ENCODE measurements at regions not wholly inside any gene's neighbourhood (a gene's known extent, or its start where the extent isn't known, plus 50 kb on each side); places are given as distances from the start of the nearest gene placed in this dataset.

DNA sequence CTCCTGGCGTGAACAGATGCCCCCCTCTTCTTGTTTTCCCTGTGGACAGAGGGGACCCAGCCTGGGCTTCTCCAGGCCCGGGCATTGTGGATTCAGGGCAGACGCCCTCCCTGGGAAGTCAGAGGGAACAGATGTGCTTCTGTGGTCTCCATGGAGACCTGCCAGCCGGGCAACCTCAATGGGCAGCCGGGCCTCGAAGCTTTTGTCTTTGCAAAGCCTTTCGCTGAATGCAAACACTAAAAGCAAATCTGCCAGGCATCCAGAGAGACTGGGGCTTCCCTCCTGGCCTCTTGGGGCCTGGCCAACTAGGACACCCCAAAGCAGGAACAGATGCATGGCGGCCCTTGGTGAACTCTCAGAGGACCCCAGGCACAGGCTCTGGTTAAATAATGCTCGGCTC lies 370.0 kb upstream of the SULF2 start:
- H3K9me3 Mint-ChIP-seq: peaks cover 2% of the 10 kb centered on the region
- H3K4me3 Mint-ChIP-seq: no peak overlapping the region
- H3K27me3 Mint-ChIP-seq (ENCODE audit: low read depth): peaks cover 4% of the 10 kb centered on the region

DNA sequence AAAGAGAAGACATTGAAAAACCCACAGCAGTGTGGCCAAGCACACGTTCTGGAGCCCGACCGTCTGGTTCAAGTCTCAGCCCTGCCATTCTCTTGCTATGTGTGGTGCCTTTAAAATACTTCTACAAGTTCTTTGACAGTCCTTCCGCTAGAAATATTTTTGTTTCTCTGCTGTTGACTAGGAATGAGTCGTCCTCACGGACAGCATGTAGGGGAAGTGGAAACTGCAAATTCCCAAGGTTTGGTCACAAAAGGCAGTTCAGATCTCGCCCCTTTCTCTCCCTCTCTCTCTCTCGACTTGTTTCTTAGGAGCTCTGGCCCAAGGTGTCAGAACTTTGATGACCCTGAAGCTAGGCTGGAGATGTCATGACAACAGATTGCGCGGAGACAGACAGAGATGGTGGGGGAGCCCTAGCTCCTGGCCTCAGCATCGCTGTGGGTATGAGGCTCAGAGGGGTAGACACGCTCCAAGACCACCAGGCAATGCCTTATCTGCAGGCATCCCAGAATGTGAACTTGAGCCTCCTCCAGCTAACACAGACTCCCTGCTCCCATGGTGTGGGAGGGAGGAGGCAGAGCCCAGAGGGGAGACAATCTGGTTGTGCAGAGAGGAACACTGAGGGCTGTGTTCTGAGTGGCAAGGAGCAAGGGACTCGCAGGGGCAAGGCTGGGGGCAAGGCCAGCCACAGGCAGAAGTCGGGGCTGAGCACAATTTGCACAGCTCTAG lies 368.9 kb upstream of the SULF2 start:
- Mint-ChIP-seq H3K27ac (ENCODE audit: unreplicated experiment) (no peak overlapping the region), H3K27me3 (ENCODE audit: low read depth) (peaks cover 4% of the 10 kb centered on the region), H3K4me1 (peaks cover 24% of the 10 kb centered on the region), H3K36me3 (ENCODE audit: low read depth) (no peaks in the 10 kb centered on the region), H3K4me3 (no peak overlapping the region), H3K9me3 (peaks cover 2% of the 10 kb centered on the region)
- no peak for DNase-seq (ENCODE audit: low read depth, low spot score)
- TF ChIP-seq, protein P1, sequence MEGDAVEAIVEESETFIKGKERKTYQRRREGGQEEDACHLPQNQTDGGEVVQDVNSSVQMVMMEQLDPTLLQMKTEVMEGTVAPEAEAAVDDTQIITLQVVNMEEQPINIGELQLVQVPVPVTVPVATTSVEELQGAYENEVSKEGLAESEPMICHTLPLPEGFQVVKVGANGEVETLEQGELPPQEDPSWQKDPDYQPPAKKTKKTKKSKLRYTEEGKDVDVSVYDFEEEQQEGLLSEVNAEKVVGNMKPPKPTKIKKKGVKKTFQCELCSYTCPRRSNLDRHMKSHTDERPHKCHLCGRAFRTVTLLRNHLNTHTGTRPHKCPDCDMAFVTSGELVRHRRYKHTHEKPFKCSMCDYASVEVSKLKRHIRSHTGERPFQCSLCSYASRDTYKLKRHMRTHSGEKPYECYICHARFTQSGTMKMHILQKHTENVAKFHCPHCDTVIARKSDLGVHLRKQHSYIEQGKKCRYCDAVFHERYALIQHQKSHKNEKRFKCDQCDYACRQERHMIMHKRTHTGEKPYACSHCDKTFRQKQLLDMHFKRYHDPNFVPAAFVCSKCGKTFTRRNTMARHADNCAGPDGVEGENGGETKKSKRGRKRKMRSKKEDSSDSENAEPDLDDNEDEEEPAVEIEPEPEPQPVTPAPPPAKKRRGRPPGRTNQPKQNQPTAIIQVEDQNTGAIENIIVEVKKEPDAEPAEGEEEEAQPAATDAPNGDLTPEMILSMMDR (conservative IDR thresholded peaks at IDR 0.05): no peak

More for the DNA sequence above, 370.0 kb upstream of the SULF2 start:
- TF ChIP-seq, protein P1 (conservative IDR thresholded peaks at IDR 0.05): no peak
- peaks cover 24% of the 10 kb centered on the region for H3K4me1 Mint-ChIP-seq
- no peaks in the 10 kb centered on the region for H3K36me3 Mint-ChIP-seq (ENCODE audit: low read depth)
- H3K27ac Mint-ChIP-seq (ENCODE audit: unreplicated experiment): no peak overlapping the region
- no peak for DNase-seq (ENCODE audit: low read depth, low spot score)

DNA sequence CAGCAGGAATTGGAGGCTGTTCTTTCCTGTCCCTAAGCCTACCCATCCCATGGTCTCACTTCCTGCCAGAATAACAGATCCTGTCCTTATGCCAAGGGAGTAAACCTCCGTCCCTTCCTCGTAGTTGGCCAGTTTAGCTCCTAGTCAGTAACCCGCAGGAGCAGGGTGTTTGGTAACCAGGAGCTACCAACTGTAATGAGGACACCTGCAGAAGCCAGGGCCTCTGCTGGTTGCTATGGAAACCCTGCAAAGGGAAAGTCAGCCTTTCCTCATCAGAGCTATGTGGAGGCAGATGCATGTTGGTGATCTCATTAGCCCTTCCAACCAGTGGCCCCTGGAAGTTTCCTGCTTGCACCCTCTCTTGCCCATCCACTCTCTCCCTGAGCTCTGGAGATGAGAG lies 368.2 kb upstream of the SULF2 start:
- no peak overlapping the region for H3K4me3 Mint-ChIP-seq
- TF ChIP-seq, protein P1 (conservative IDR thresholded peaks at IDR 0.05): no peak
- peaks cover 4% of the 10 kb centered on the region for H3K27me3 Mint-ChIP-seq (ENCODE audit: low read depth)
- no peak overlapping the region for H3K27ac Mint-ChIP-seq (ENCODE audit: unreplicated experiment)
- peaks cover 2% of the 10 kb centered on the region for H3K9me3 Mint-ChIP-seq
- no peak for DNase-seq (ENCODE audit: low read depth, low spot score)
- peaks cover 24% of the 10 kb centered on the region for H3K4me1 Mint-ChIP-seq
- H3K36me3 Mint-ChIP-seq (ENCODE audit: low read depth): no peaks in the 10 kb centered on the region

DNA sequence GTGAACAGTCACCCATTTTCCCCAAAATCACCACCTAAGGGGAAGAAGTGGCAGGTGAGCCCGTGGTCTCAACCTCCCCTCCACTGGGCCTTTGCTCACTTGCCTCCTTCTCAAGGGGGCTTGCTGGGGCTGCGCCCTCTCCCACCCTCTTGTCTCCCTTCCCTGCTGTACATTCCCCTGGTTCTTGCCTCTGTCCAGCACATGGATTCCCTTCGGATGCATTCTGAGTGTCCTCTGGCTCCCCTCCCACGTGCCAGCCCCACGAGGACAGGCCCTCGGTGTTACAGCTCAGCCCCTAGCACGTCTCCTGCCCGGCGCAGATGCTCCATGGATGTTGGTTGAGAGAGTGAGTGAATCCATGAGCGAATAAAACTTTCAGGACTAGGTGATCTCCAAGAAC lies 367.8 kb upstream of the SULF2 start:
- Mint-ChIP-seq H3K36me3 (ENCODE audit: low read depth) (no peaks in the 10 kb centered on the region), H3K27ac (ENCODE audit: unreplicated experiment) (no peak overlapping the region), H3K4me1 (peaks cover 21% of the 10 kb centered on the region), H3K9me3 (peaks cover 2% of the 10 kb centered on the region), H3K27me3 (ENCODE audit: low read depth) (peaks cover 2% of the 10 kb centered on the region), H3K4me3 (no peak overlapping the region)
- DNase-seq (ENCODE audit: low read depth, low spot score): no peak
- TF ChIP-seq, protein P1 (conservative IDR thresholded peaks at IDR 0.05): no peak

DNA sequence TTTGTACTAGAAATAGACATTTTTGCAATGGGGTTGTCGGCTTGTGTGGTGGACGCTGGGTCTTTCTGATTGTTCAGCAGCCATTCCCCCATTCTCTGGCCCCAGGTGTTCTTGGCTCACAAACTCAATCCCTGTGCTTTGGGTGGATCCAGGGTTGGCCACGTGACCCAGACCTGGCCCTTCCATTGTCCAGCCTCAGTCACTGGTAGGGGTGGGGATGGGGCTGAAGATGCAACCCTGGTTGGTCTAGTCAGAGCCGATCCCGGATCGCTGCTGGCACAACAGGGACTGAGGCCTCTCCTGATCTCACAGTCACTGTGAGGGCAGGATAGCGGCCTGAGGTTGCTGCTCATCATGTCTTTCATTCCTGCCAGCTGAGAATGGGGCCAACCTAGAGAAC lies 365.3 kb upstream of the SULF2 start:
- Mint-ChIP-seq H3K27me3 (ENCODE audit: low read depth) (peaks cover 3% of the 10 kb centered on the region), H3K27ac (ENCODE audit: unreplicated experiment) (no peak overlapping the region), H3K4me1 (peaks cover 19% of the 10 kb centered on the region), H3K4me3 (no peak overlapping the region), H3K36me3 (ENCODE audit: low read depth) (no peaks in the 10 kb centered on the region), H3K9me3 (no peaks in the 10 kb centered on the region)
- DNase-seq (ENCODE audit: low read depth, low spot score): no peak
- TF ChIP-seq, protein P1 (conservative IDR thresholded peaks at IDR 0.05): no peak
